Upper lobe of left lung (tissue), 4 donors: ENCODE measurements at regions not wholly inside any gene's neighbourhood (a gene's known extent, or its start where the extent isn't known, plus 50 kb on each side); places are given as distances from the start of the nearest gene placed in this dataset.

Source experiments
- EP300 ChIP-seq, 4 donors: sonication (generic); formaldehyde crosslinking; IDR thresholded peaks; one replicate each; pipeline ENCODE4 v1.5.1; 2017; ENCODE audit warnings: antibody characterized with exemption in 4 of 4, control low read depth in 2 of 4
- POLR2A ChIP-seq, 4 donors: fragments of 450-650 bp; IDR thresholded peaks; one replicate each; pipeline ENCODE4 v1.5.1; 2016 to 2017; ENCODE audit warnings: antibody characterized with exemption in 4 of 4, mild to moderate bottlenecking in 2 of 4
- POLR2AphosphoS5 ChIP-seq, 2 donors: sonication (generic); formaldehyde crosslinking; IDR thresholded peaks; one replicate each; pipeline ENCODE4 v1.5.1; 2017; ENCODE audit warnings: antibody characterized with exemption in 2 of 2
- TF ChIP-seq, protein P1 (sequence below), 6 experiments: fragments of 450-650 bp in 4 of 6; fragments of 200-600 bp in 2 of 6; sonication (generic) in 2 of 6; IDR thresholded peaks; one replicate each; pipeline ENCODE4 v1.5.1; 2016 to 2019; ENCODE audit warnings: antibody characterized with exemption in 6 of 6

- TF ChIP-seq, protein P1, sequence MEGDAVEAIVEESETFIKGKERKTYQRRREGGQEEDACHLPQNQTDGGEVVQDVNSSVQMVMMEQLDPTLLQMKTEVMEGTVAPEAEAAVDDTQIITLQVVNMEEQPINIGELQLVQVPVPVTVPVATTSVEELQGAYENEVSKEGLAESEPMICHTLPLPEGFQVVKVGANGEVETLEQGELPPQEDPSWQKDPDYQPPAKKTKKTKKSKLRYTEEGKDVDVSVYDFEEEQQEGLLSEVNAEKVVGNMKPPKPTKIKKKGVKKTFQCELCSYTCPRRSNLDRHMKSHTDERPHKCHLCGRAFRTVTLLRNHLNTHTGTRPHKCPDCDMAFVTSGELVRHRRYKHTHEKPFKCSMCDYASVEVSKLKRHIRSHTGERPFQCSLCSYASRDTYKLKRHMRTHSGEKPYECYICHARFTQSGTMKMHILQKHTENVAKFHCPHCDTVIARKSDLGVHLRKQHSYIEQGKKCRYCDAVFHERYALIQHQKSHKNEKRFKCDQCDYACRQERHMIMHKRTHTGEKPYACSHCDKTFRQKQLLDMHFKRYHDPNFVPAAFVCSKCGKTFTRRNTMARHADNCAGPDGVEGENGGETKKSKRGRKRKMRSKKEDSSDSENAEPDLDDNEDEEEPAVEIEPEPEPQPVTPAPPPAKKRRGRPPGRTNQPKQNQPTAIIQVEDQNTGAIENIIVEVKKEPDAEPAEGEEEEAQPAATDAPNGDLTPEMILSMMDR (IDR thresholded peaks at IDR 0.05), result no peak
- TF ChIP-seq POLR2A (IDR thresholded peaks at IDR 0.05), result no peak
- no peak for TF ChIP-seq POLR2AphosphoS5 (IDR thresholded peaks at IDR 0.05)
- TF ChIP-seq EP300 (IDR thresholded peaks at IDR 0.05), result no peak
Observed at GRCh38 chr2:16785149-16785548, 119.5 kb upstream of the CYRIA start.
